B cell (primary cell): ENCODE measurements at regions not wholly inside any gene's neighbourhood (a gene's known extent, or its start where the extent isn't known, plus 50 kb on each side); places are given as distances from the start of the nearest gene placed in this dataset.

Source experiments
- ATAC-seq: fragments of 200-7000 bp; cut with Tn5 transposase; one replicate; pipeline ENCODE4 v1.10.0; 2021; ENCODE audit warnings: low read depth, mild to moderate bottlenecking, moderate number of reproducible peaks, moderate library complexity
- CTCF ChIA-PET: fragments of 350-600 bp; sonication (Branson Sonifier 250); formaldehyde crosslinking; loops from one replicate; lab custom pipeline; 2021; ENCODE audit warnings: antibody characterized with exemption, inconsistent platforms; lab: Charles Lee
- POLR2A ChIA-PET: fragments of 350-600 bp; sonication (Branson Sonifier 250); formaldehyde crosslinking; loops from one replicate; lab custom pipeline; 2021; ENCODE audit warnings: antibody characterized with exemption; lab: Charles Lee
- DNase-seq: peaks from one replicate; pipeline ENCODE4 v3.0.0; 2013
- H2AFZ ChIP-seq: 2 replicates; pipeline ENCODE4 v1.6.1; 2012; ENCODE audit warnings: mild to moderate bottlenecking, low read depth, low read length; ENCODE audit not compliant: insufficient read depth, poor library complexity, severe bottlenecking
- H3K27ac ChIP-seq, 2 donors: 1 replicate in 1 of 2; 2 replicates in 1 of 2; pipeline ENCODE4 v1.5.1; 2012 to 2013; ENCODE audit warnings: low read length in 2 of 2, mild to moderate bottlenecking in 2 of 2, moderate library complexity in 1 of 2
- H3K27me3 ChIP-seq, 4 experiments: fragments of 200-600 bp in 1 of 4; sonication (generic) in 1 of 4; replicated peaks in 1 of 4; 1 replicate in 2 of 4; 2 replicates in 2 of 4; pipeline versions ENCODE4 v1.6.1 to v1.7.0; 2013 to 2016; ENCODE audit warnings: low read length in 3 of 4, mild to moderate bottlenecking in 2 of 4, mixed read lengths in 1 of 4, moderate library complexity in 1 of 4; ENCODE audit not compliant: insufficient read depth in 4 of 4, control insufficient read depth in 3 of 4; ENCODE audit errors: control extremely low read depth in 1 of 4
- H3K36me3 ChIP-seq, 2 experiments: replicated peaks in 1 of 2; 1 replicate in 1 of 2; 2 replicates in 1 of 2; pipeline versions ENCODE4 v1.6.1 to v1.7.1; 2013; ENCODE audit warnings: low read length in 1 of 2; ENCODE audit not compliant: insufficient read depth in 2 of 2, control insufficient read depth in 1 of 2; ENCODE audit errors: control extremely low read depth in 1 of 2, extremely low read depth in 1 of 2
- H3K4me1 ChIP-seq, 2 donors: fragments of 200-600 bp in 1 of 2; sonication (generic) in 1 of 2; 1 replicate in 1 of 2; 2 replicates in 1 of 2; pipeline versions ENCODE4 v1.5.1 to v1.6.1; 2013 to 2017; ENCODE audit warnings: low read length in 2 of 2; ENCODE audit not compliant: control insufficient read depth in 2 of 2, insufficient read depth in 2 of 2
- H3K4me2 ChIP-seq: replicated peaks from 2 replicates; pipeline ENCODE3; 2012; ENCODE audit warnings: mild to moderate bottlenecking, low read depth, low read length; ENCODE audit not compliant: poor library complexity, severe bottlenecking
- H3K4me3 ChIP-seq, 5 experiments: fragments of 200-600 bp in 1 of 5; sonication (generic) in 1 of 5; 1 replicate in 3 of 5; 2 replicates in 2 of 5; pipeline versions ENCODE4 v1.5.1 to v1.7.0; 2011 to 2016; ENCODE audit warnings: low read length in 4 of 5, mild to moderate bottlenecking in 4 of 5, low read depth in 2 of 5, control low read depth in 1 of 5, moderate library complexity in 1 of 5; ENCODE audit not compliant: insufficient read depth in 1 of 5; ENCODE audit errors: control extremely low read depth in 1 of 5, extremely low read depth in 1 of 5
- H3K79me2 ChIP-seq: fragments of 200-600 bp; sonication (generic); one replicate; pipeline ENCODE4 v1.6.0; 2016; ENCODE audit warnings: low read length; ENCODE audit not compliant: control insufficient read depth, insufficient read depth
- H3K9ac ChIP-seq: fragments of 200-600 bp; sonication (generic); 2 replicates; pipeline ENCODE4 v1.6.1; 2017; ENCODE audit warnings: mild to moderate bottlenecking, low read length, moderate library complexity
- H3K9me3 ChIP-seq, 3 donors: one replicate each; pipeline versions ENCODE4 v1.6.1 to v1.7.1; 2013; ENCODE audit warnings: low read length in 2 of 3; ENCODE audit not compliant: control insufficient read depth in 2 of 3, insufficient read depth in 1 of 3; ENCODE audit errors: control extremely low read depth in 1 of 3
- H4K20me1 ChIP-seq: 2 replicates; pipeline ENCODE4 v1.6.0; 2012; ENCODE audit warnings: mild to moderate bottlenecking, low read length; ENCODE audit not compliant: insufficient read depth, control insufficient read depth, poor library complexity, severe bottlenecking
- H3K27ac Mint-ChIP-seq: one replicate; pipeline ENCODE4 v1.8.0; 2021; ENCODE audit warnings: mixed read lengths
- H3K27me3 Mint-ChIP-seq: one replicate; pipeline ENCODE4 v1.8.0; 2021; ENCODE audit warnings: mixed read lengths
- H3K4me1 Mint-ChIP-seq: one replicate; pipeline ENCODE4 v1.8.0; 2021; ENCODE audit warnings: mixed read lengths
- H3K4me3 Mint-ChIP-seq: one replicate; pipeline ENCODE4 v1.8.0; 2021; ENCODE audit warnings: mixed read lengths
- H3K9me3 Mint-ChIP-seq: one replicate; pipeline ENCODE4 v1.8.0; 2022; ENCODE audit warnings: mixed read lengths; ENCODE audit not compliant: insufficient read depth
- EZH2 ChIP-seq: IDR thresholded peaks from 2 replicates; pipeline ENCODE4 v1.6.1; 2012; ENCODE audit warnings: borderline replicate concordance, low read depth, mild to moderate bottlenecking, moderate library complexity, low read length; ENCODE audit not compliant: insufficient read depth, poor library complexity, severe bottlenecking
- WGBS: methylation state at CpG from one replicate; pipeline ENCODE4 v1.1.5; 2013; ENCODE audit warnings: missing lambda C conversion rate; ENCODE audit not compliant: insufficient coverage; 5-methylcytosine and 5-hydroxymethylcytosine counted together
- intact Hi-C: fragments of 100-400 bp; cut with micrococcal nuclease; formaldehyde crosslinking; loops from one replicate; pipeline ENCODE4 v1.10.0; 2022
- TF ChIP-seq, protein P1 (sequence below): fragments of 200-600 bp; IDR thresholded peaks from one replicate; pipeline ENCODE4 v1.8.0; 2022; ENCODE audit warnings: antibody characterized with exemption, mild to moderate bottlenecking

DNA sequence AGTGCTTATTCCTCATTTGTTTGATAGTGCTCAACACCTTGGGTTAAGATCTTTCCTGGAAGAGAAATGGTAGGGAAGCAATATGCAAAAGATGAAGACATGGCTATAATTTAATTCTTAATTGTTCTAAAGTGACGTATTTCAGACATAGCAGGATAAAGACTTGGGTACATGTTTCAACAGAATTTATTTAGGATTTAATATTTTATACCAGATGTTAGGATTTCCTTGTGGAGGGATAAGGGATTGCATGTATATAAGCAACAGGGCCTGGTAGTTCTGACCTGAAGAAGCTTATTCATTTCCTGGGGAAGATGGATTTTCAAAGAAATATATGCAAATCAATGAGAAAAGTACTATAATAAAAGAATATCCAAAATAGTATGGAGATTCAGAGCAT is 163.8 kb downstream of the FAT3 start:
- Mint-ChIP-seq H3K9me3 (no peaks in the 10 kb centered on the region), H3K27ac (no peak overlapping the region), H3K4me3 (no peak overlapping the region), H3K4me1 (no peaks in the 10 kb centered on the region), H3K27me3 (no peaks in the 10 kb centered on the region)
- no CpG with 5 or more reads among the region's 1 CpG for WGBS
- Histone ChIP-seq H4K20me1 (no peaks in the 10 kb centered on the region), H3K4me2 (no peak overlapping the region), H3K79me2 (no peaks in the 10 kb centered on the region), H3K36me3 (no peaks in the 10 kb centered on the region), H2AFZ (no peak overlapping the region), H3K4me1 (no peaks in the 10 kb centered on the region), H3K4me3 (no peak overlapping the region), H3K27me3 (no peaks in the 10 kb centered on the region), H3K9ac (no peak overlapping the region), H3K9me3 (no peaks in the 10 kb centered on the region), H3K27ac (no peak overlapping the region)
- ChIA-PET POLR2A (no interaction called here), CTCF (no interaction called here)
- TF ChIP-seq, protein P1, sequence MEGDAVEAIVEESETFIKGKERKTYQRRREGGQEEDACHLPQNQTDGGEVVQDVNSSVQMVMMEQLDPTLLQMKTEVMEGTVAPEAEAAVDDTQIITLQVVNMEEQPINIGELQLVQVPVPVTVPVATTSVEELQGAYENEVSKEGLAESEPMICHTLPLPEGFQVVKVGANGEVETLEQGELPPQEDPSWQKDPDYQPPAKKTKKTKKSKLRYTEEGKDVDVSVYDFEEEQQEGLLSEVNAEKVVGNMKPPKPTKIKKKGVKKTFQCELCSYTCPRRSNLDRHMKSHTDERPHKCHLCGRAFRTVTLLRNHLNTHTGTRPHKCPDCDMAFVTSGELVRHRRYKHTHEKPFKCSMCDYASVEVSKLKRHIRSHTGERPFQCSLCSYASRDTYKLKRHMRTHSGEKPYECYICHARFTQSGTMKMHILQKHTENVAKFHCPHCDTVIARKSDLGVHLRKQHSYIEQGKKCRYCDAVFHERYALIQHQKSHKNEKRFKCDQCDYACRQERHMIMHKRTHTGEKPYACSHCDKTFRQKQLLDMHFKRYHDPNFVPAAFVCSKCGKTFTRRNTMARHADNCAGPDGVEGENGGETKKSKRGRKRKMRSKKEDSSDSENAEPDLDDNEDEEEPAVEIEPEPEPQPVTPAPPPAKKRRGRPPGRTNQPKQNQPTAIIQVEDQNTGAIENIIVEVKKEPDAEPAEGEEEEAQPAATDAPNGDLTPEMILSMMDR = no peak
- no peak for TF ChIP-seq EZH2
- intact Hi-C loops = no loop called here
- DNase-seq = no peak
- no peak for ATAC-seq

DNA sequence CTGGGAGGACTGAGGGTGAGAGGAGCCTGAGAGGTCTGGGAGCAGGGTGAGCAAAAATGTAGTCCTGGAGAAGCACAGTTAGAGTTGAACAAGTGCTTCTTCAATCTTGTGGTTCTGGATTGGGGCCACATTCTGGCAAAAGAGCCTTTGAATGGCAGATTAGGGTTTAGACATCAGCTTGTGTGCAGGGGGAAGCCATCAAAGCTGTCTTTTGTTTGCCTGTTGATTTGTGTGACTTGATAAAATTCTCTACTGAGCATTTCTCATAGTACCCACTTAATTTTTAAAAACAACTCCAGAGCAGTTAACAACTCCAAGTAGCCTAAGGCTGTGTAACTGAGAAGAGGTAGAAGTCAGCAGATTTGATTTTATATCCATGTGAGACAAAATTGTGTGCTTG is 166.2 kb downstream of the FAT3 start:
- CTCF ChIA-PET = interaction anchor here (1.3 kb wide), 1 partner anchor 12 kb away, joined by 8 read pairs; no protein-coding TSS in a partner anchor
- no peak overlapping the region for H3K9ac ChIP-seq

More for the DNA sequence above, 166.2 kb downstream of the FAT3 start:
- Mint-ChIP-seq H3K4me3 (no peak overlapping the region), H3K4me1 (no peaks in the 10 kb centered on the region), H3K27me3 (no peaks in the 10 kb centered on the region), H3K27ac (no peak overlapping the region), H3K9me3 (no peaks in the 10 kb centered on the region)
- no peak overlapping the region for H3K4me2 ChIP-seq
- no peak overlapping the region for H3K27ac ChIP-seq
- H3K36me3 ChIP-seq = no peaks in the 10 kb centered on the region
- no peaks in the 10 kb centered on the region for H3K27me3 ChIP-seq
- ATAC-seq = no peak
- no peaks in the 10 kb centered on the region for H3K79me2 ChIP-seq
- H3K4me3 ChIP-seq = no peak overlapping the region
- no peaks in the 10 kb centered on the region for H3K4me1 ChIP-seq
- H3K9me3 ChIP-seq = no peaks in the 10 kb centered on the region
- POLR2A ChIA-PET = no interaction called here
- H2AFZ ChIP-seq = no peak overlapping the region
- TF ChIP-seq EZH2 = no peak
- TF ChIP-seq, protein P1 = no peak
- no peaks in the 10 kb centered on the region for H4K20me1 ChIP-seq
- no peak for DNase-seq
- intact Hi-C loops = no loop called here
